Ishikawa (cell line): ENCODE measurements at regions not wholly inside any gene's neighbourhood (a gene's known extent, or its start where the extent isn't known, plus 50 kb on each side); places are given as distances from the start of the nearest gene placed in this dataset.

Source experiments
- RAD21 ChIP-seq: IDR thresholded peaks from 2 replicates; pipeline ENCODE4 v1.6.1; 2012; ENCODE audit warnings: low read depth
- TEAD4 ChIP-seq: IDR thresholded peaks from 2 replicates; pipeline ENCODE4 v1.6.1; 2012
- TF ChIP-seq, protein P1 (sequence below): IDR thresholded peaks from 2 replicates; pipeline ENCODE4 v1.6.1; 2012

DNA sequence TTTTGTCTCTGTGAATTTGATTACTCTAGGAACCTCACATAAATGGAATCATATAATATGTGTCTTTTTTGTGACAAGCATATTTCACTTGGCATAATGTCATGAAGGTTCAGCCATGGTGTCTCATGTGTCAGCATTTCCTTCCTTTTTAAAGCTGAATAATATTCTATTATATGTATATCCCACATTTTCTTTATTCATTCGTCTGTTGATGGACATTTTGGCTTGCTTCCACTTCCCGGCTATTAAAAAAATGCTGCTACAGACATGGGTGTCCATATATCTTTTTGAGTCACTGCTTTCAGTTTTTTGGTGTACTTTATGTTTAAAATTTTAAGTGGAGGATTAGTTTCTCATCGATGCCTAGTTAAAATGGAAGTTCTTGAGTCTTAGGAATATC, 59.8 kb upstream of the C5orf63 start:
- TF ChIP-seq RAD21 (no peak), TEAD4 (no peak)
- TF ChIP-seq, protein P1, sequence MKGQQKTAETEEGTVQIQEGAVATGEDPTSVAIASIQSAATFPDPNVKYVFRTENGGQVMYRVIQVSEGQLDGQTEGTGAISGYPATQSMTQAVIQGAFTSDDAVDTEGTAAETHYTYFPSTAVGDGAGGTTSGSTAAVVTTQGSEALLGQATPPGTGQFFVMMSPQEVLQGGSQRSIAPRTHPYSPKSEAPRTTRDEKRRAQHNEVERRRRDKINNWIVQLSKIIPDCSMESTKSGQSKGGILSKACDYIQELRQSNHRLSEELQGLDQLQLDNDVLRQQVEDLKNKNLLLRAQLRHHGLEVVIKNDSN, result no peak
